Loucy (cell line): ENCODE measurements at regions not wholly inside any gene's neighbourhood (a gene's known extent, or its start where the extent isn't known, plus 50 kb on each side); places are given as distances from the start of the nearest gene placed in this dataset.
A peak's percentile ranks its signal among the peaks of the same experiment; 100 is the strongest.
"Not testable (repeated sequence)": the region's sequence is repeated elsewhere in the genome, so short reads cannot be mapped to it uniquely, and the experiment has no call there.

Source experiments
- H2AFZ ChIP-seq: fragments of 200-600 bp; sonication (generic); 2 replicates; pipeline ENCODE4 v1.6.0; 2016; ENCODE audit warnings: antibody characterized with exemption, mild to moderate bottlenecking, low read length, moderate library complexity
- H3F3A ChIP-seq: fragments of 200-600 bp; 2 replicates; pipeline ENCODE4 v1.6.0; 2016; ENCODE audit warnings: antibody characterized with exemption, low read depth, mild to moderate bottlenecking
- H3K27me3 ChIP-seq: fragments of 200-600 bp; sonication (generic); 2 replicates; pipeline ENCODE4 v1.6.1; 2014; ENCODE audit warnings: low read length, mild to moderate bottlenecking; ENCODE audit not compliant: insufficient read depth, poor library complexity, severe bottlenecking
- H3K36me3 ChIP-seq: fragments of 200-600 bp; sonication (generic); 2 replicates; pipeline ENCODE4 v1.6.1; 2016; ENCODE audit warnings: low read length; ENCODE audit not compliant: insufficient read depth
- H3K4me1 ChIP-seq: fragments of 200-600 bp; sonication (generic); 2 replicates; pipeline ENCODE4 v1.5.1; 2014; ENCODE audit warnings: low read length, mild to moderate bottlenecking; ENCODE audit not compliant: insufficient read depth, poor library complexity, severe bottlenecking
- H3K4me2 ChIP-seq: fragments of 200-600 bp; sonication (generic); 2 replicates; pipeline ENCODE4 v1.6.0; 2014; ENCODE audit warnings: antibody characterized with exemption, low read length, low read depth, mild to moderate bottlenecking; ENCODE audit not compliant: poor library complexity, severe bottlenecking
- H3K4me3 ChIP-seq: fragments of 200-600 bp; sonication (generic); 2 replicates; pipeline ENCODE4 v1.5.1; 2014; ENCODE audit warnings: low read length, mild to moderate bottlenecking, mixed read lengths; ENCODE audit not compliant: poor library complexity, severe bottlenecking
- H3K79me2 ChIP-seq: fragments of 200-600 bp; sonication (generic); 2 replicates; pipeline ENCODE4 v1.6.1; 2014; ENCODE audit warnings: low read length; ENCODE audit not compliant: insufficient read depth
- H3K9ac ChIP-seq: fragments of 200-600 bp; sonication (generic); 2 replicates; pipeline ENCODE4 v1.6.0; 2014; ENCODE audit warnings: mild to moderate bottlenecking, low read depth, low read length, moderate library complexity; ENCODE audit not compliant: poor library complexity, severe bottlenecking
- H3K9me2 ChIP-seq: fragments of 200-600 bp; sonication (generic); replicated peaks from 2 replicates; pipeline ENCODE4 v1.6.1; 2016; ENCODE audit warnings: low read depth, low read length, mixed read lengths
- H3K9me3 ChIP-seq: fragments of 200-600 bp; sonication (generic); 2 replicates; pipeline ENCODE4 v1.6.1; 2014; ENCODE audit warnings: mild to moderate bottlenecking, antibody characterized with exemption, low read length, low read depth; ENCODE audit not compliant: insufficient read depth
- H4K20me1 ChIP-seq: fragments of 200-600 bp; sonication (generic); 2 replicates; pipeline ENCODE4 v1.6.0; 2014; ENCODE audit warnings: antibody characterized with exemption, low read length, mild to moderate bottlenecking; ENCODE audit not compliant: insufficient read depth, poor library complexity, severe bottlenecking
- EZH2phosphoT487 ChIP-seq: fragments of 200-600 bp; IDR thresholded peaks from 2 replicates; pipeline ENCODE4 v1.6.1; 2018; ENCODE audit warnings: antibody characterized with exemption, mild to moderate bottlenecking, moderate library complexity, borderline replicate concordance
- TF ChIP-seq, protein P1 (sequence below): fragments of 200-600 bp; sonication (generic); conservative IDR thresholded peaks from 2 replicates; pipeline ENCODE4 v1.5.1; 2014; ENCODE audit warnings: mild to moderate bottlenecking, antibody characterized with exemption, low read length

DNA sequence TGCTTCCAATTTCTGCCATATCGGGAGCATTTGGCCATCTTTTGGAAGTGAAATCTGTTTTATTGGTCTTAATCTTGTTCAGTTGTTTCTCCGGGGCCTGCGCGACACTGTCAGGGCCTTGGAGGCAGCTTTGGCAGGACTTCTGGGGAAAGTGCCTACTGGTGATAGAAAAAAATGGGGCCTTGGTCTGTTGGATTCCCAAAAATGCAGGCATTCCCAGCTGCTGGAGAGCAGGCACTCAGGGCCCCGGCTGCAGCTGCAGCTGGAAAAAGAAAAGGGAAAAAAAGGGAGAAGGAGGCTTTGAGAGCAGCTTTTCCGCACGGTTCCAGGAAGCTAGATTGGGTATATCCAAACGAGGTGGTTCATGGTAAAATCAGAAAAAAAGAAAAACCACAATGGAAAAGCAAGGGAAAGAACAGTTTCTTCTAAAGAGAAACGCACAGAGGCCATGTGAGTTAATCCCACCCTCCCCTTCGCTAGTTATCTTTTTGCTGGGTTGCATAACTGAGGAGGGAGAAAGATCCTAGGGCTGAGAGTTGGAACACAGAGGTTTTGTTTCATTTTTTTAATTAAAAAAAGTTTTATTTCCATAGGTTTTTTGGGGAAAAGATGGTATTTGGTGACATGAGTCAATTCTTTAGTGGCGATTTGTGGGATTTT is 134.7 kb upstream of the RFLNA start:
- Histone ChIP-seq H3K4me1 (no peaks in the 10 kb centered on the region), H3K79me2 (no peaks in the 10 kb centered on the region), H3K27me3 (no peaks in the 10 kb centered on the region), H3K9ac (no peak overlapping the region), H3K4me3 (no peak overlapping the region), H3F3A (no peaks in the 10 kb centered on the region), H3K4me2 (no peak overlapping the region), H2AFZ (no peak overlapping the region), H3K9me2 (no peaks in the 10 kb centered on the region), H3K36me3 (no peaks in the 10 kb centered on the region), H3K9me3 (no peaks in the 10 kb centered on the region), H4K20me1 (no peaks in the 10 kb centered on the region)
- TF ChIP-seq, protein P1, sequence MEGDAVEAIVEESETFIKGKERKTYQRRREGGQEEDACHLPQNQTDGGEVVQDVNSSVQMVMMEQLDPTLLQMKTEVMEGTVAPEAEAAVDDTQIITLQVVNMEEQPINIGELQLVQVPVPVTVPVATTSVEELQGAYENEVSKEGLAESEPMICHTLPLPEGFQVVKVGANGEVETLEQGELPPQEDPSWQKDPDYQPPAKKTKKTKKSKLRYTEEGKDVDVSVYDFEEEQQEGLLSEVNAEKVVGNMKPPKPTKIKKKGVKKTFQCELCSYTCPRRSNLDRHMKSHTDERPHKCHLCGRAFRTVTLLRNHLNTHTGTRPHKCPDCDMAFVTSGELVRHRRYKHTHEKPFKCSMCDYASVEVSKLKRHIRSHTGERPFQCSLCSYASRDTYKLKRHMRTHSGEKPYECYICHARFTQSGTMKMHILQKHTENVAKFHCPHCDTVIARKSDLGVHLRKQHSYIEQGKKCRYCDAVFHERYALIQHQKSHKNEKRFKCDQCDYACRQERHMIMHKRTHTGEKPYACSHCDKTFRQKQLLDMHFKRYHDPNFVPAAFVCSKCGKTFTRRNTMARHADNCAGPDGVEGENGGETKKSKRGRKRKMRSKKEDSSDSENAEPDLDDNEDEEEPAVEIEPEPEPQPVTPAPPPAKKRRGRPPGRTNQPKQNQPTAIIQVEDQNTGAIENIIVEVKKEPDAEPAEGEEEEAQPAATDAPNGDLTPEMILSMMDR: no peak
- TF ChIP-seq EZH2phosphoT487: no peak

DNA sequence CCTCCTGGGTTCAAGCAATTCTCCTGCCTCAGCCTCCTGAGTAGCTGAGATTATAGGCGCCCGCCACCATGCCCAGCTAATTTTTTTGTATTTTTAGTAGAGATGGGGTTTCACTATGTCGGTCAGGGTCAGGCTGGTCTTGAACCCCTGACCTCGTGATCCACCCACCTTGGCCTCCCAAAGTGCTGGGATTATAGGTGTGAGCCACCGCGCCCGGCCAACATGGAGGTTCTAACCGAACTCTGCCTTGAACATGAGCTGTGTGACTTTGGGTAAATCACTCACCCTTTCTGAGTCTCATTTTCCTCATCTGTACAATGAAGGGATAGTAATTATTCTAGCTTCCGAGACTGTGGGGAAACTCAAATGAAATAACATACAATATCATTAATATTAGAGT is 133.5 kb upstream of the RFLNA start:
- not testable (repeated sequence) for H3K9me2 ChIP-seq, H3K79me2 ChIP-seq, H3K27me3 ChIP-seq, H3K4me2 ChIP-seq, H3K4me1 ChIP-seq, H3K36me3 ChIP-seq, H3K9ac ChIP-seq, H4K20me1 ChIP-seq, H3K4me3 ChIP-seq, H2AFZ ChIP-seq, H3F3A ChIP-seq, H3K9me3 ChIP-seq

DNA sequence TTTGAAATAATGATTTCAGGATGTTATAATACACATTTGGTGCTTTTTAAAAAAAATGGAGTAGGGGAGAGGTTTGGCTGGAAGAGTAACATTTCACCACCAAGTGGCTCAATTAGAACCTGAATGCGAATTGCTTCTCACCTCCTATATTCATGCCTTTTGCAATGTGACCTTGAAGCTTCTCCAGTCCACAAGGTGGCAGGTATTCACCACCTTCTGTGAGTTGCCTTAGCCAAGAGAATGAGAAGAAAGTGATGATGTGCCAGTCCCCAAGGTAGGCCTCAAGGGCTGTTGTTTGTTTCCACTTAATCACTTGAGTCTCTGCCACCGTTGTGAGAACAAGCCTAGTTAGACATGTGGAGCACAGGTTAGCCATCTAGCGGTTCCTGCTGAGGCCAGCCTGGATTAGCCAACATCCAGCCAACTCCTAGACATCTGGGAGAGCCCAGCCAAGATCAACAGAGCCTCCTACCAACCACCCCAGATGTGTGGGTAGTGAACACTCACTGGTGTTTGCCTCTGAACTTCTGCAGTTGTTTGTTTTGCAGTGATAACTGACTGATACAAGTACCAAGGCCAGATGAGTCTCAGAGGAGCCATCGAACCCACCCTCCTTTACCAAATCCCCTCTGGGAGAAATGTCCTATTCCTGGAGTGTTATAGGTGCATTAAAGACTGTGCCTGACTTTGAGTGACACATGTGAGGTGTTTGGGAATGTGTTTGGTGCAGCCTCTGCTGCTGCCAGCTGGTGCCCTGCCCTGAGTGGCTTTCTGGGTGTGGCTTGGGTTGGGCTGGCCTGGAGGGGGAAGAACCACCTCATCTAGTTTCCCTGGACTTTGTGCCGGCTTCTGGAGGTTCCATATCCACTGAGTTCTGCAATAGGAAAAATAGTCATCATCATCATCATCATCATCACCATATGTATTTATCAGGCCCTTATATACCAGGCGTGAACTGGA is 132.5 kb upstream of the RFLNA start:
- H4K20me1 ChIP-seq: no peaks in the 10 kb centered on the region

More for the DNA sequence above, 132.5 kb upstream of the RFLNA start:
- H3K36me3 ChIP-seq: no peaks in the 10 kb centered on the region
- no peak overlapping the region for H2AFZ ChIP-seq
- H3K4me2 ChIP-seq: no peak overlapping the region
- no peaks in the 10 kb centered on the region for H3F3A ChIP-seq
- no peaks in the 10 kb centered on the region for H3K4me1 ChIP-seq
- no peaks in the 10 kb centered on the region; the same call in 1 of the 2 replicates for H3K9me3 ChIP-seq
- H3K9me2 ChIP-seq: no peaks in the 10 kb centered on the region
- H3K27me3 ChIP-seq: no peaks in the 10 kb centered on the region
- TF ChIP-seq, protein P1: peak; percentile 44
- TF ChIP-seq EZH2phosphoT487: no peak
- H3K79me2 ChIP-seq: no peaks in the 10 kb centered on the region
- no peak overlapping the region for H3K9ac ChIP-seq
- H3K4me3 ChIP-seq: no peak overlapping the region
